Lower lobe of right lung (tissue), 2 donors: ENCODE measurements at regions not wholly inside any gene's neighbourhood (a gene's known extent, or its start where the extent isn't known, plus 50 kb on each side); places are given as distances from the start of the nearest gene placed in this dataset.

Source experiments
- ATAC-seq, 2 donors: fragments of 200-7000 bp; cut with Tn5 transposase; one replicate each; pipeline ENCODE4 v1.9.1; 2020 to 2022; ENCODE audit warnings: mild to moderate bottlenecking in 2 of 2, moderate library complexity in 2 of 2
- DNase-seq: peaks from one replicate; pipeline ENCODE4 v3.0.0-alpha.2; 2020
- H3K27ac ChIP-seq: fragments of 200-600 bp; one replicate; pipeline ENCODE4 v1.8.0; 2022
- H3K27me3 ChIP-seq: fragments of 200-600 bp; one replicate; pipeline ENCODE4 v1.8.0; 2022; ENCODE audit warnings: low read depth
- H3K36me3 ChIP-seq: fragments of 200-600 bp; one replicate; pipeline ENCODE4 v1.8.0; 2022; ENCODE audit warnings: mild to moderate bottlenecking
- H3K4me1 ChIP-seq: fragments of 200-600 bp; one replicate; pipeline ENCODE4 v1.8.0; 2022
- H3K4me3 ChIP-seq: fragments of 200-600 bp; one replicate; pipeline ENCODE4 v1.8.0; 2022; ENCODE audit warnings: mild to moderate bottlenecking
- H3K9me3 ChIP-seq: fragments of 200-600 bp; one replicate; pipeline ENCODE4 v1.8.0; 2022
- intact Hi-C: fragments of 100-400 bp; cut with DNase I; formaldehyde crosslinking; loops from one replicate; pipeline ENCODE4 v1.11.0; 2022
- TF ChIP-seq, protein P1 (sequence below): fragments of 200-600 bp; IDR thresholded peaks from one replicate; pipeline ENCODE4 v1.8.0; 2022; ENCODE audit warnings: antibody characterized with exemption, mild to moderate bottlenecking
- donor health status: DM: no; HTN: yes; CAD: no; lungs with severe emphysema.

DNA sequence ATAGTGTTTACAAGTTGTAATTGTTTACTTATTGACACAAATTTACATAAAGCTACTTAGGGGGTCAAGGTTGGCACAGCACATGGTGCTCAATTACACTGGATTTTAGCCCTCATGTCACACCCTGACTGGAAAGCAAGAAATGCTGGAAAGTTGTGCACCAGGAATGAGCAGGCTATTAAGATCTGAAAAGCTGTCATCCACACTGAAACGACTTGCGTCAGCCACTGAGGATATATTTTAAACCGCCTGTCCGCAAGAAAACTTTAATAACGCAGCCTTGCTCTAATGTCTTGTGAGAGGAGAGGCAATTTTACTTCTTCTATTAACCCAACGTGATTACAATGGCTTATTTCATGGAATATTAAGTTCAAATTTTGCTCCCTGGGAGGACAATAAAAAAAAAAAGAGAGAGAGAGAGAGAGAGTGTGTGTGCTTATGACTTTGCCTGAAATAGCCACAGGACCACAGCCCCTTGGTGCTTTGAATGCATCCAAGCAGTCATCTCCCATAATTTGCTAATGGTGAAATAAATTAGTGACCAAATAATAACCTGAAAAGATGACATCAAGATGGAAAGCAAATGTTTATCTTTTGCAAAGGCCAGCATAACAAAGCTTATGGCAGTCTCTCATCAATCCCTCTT lies 425.4 kb upstream of the PSMD7 start:
- Histone ChIP-seq H3K4me1 (no peaks in the 10 kb centered on the region), H3K27ac (no peak overlapping the region), H3K9me3 (no peaks in the 10 kb centered on the region), H3K36me3 (no peaks in the 10 kb centered on the region), H3K27me3 (no peaks in the 10 kb centered on the region), H3K4me3 (no peak overlapping the region)
- TF ChIP-seq, protein P1, sequence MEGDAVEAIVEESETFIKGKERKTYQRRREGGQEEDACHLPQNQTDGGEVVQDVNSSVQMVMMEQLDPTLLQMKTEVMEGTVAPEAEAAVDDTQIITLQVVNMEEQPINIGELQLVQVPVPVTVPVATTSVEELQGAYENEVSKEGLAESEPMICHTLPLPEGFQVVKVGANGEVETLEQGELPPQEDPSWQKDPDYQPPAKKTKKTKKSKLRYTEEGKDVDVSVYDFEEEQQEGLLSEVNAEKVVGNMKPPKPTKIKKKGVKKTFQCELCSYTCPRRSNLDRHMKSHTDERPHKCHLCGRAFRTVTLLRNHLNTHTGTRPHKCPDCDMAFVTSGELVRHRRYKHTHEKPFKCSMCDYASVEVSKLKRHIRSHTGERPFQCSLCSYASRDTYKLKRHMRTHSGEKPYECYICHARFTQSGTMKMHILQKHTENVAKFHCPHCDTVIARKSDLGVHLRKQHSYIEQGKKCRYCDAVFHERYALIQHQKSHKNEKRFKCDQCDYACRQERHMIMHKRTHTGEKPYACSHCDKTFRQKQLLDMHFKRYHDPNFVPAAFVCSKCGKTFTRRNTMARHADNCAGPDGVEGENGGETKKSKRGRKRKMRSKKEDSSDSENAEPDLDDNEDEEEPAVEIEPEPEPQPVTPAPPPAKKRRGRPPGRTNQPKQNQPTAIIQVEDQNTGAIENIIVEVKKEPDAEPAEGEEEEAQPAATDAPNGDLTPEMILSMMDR = no peak
- ATAC-seq = no peak
- DNase-seq = no peak
- intact Hi-C loops = no loop called here

DNA sequence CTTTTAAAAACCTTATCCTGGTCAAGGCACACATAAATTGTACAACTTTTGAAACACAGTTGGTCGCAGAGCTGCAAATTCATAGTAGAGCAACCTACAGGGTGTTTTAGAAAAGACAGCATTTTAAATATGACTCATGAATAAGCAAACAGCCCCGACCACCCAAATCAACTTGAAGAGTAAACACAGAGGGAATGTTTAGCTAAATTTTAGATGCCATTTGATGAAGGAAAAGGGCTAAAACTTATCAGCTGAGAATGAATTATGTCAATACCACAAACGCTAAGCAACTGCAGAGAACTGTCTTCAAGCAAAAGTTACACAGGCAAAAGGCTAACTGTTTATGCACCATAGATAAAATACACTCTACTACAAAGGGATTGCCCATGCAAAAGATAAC lies 427.5 kb upstream of the PSMD7 start:
- Histone ChIP-seq H3K27me3 (peaks cover 3% of the 10 kb centered on the region), H3K27ac (no peak overlapping the region), H3K4me3 (no peak overlapping the region), H3K36me3 (no peaks in the 10 kb centered on the region), H3K4me1 (no peaks in the 10 kb centered on the region), H3K9me3 (no peaks in the 10 kb centered on the region)
- DNase-seq = no peak
- no peak for ATAC-seq
- intact Hi-C loops = no loop called here
- TF ChIP-seq, protein P1 = no peak

DNA sequence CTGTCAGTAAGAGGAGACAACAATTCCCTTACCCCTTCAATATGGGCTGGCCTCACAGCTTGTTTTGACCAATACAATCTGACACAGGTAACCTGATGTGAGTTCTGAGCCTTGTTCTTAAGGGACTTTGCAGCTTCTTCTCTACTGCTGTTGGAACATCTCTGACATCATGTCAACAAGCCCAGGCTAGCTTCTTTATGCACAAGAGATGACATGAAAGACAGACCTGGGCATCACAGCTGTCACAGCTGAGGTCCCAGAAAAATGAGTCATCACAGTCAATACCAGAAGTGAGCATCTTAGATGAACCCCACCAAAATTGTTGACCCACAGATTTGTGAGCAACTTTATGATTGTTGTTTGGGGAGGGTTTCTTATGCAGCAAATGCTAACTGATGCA lies 431.7 kb upstream of the PSMD7 start:
- intact Hi-C loops = no loop called here

DNA sequence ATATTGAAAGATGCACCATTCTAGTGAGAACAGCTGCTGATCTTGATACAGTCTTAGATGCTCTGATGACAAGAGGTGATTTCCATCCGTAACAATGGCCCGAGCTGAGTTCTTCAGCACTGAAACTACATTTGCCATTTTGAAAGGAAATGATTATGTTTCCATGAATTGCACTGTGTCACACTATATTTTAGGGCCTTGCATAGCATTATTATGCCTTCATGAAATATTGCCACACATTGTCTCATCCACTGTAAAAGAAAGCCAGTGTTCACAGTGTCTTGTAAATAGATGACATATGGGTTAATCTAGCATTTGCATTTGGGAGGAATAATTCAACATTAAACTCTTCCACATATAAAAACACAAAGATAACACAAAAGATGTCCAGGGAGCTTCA lies 438.3 kb upstream of the PSMD7 start:
- TF ChIP-seq, protein P1 = no peak
- Histone ChIP-seq H3K36me3 (no peaks in the 10 kb centered on the region), H3K4me1 (no peaks in the 10 kb centered on the region), H3K27me3 (no peaks in the 10 kb centered on the region), H3K27ac (no peak overlapping the region), H3K9me3 (no peaks in the 10 kb centered on the region), H3K4me3 (no peak overlapping the region)
- ATAC-seq (no peak), DNase-seq (no peak)
- intact Hi-C loops = no loop called here

More for the DNA sequence above, 431.7 kb upstream of the PSMD7 start:
- H3K4me1 ChIP-seq = no peaks in the 10 kb centered on the region
- H3K36me3 ChIP-seq = no peaks in the 10 kb centered on the region
- ATAC-seq (no peak), DNase-seq (no peak)
- TF ChIP-seq, protein P1 = no peak
- peaks cover 5% of the 10 kb centered on the region for H3K27me3 ChIP-seq
- H3K9me3 ChIP-seq = no peaks in the 10 kb centered on the region
- no peak overlapping the region for H3K4me3 ChIP-seq
- H3K27ac ChIP-seq = no peak overlapping the region

DNA sequence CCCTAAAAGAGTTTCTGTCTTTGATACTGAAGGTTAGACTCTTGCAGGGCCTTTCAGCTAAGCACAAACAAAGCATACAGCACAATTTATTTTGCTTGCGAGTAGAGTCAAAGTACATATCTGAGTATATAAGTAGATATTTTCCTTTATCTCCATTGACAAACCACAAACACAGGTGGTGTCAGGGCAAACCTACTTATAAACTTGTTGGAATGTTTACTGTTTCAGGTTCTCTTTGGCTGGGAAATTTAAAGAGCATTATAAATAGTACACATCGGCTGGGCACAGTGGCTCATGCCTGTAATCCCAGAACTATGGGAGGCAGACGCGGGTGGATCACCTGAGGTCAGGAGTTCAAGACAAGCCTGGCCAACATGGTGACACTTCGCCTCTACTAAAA lies 442.6 kb upstream of the PSMD7 start:
- H3K9me3 ChIP-seq = no peaks in the 10 kb centered on the region
- no peaks in the 10 kb centered on the region for H3K4me1 ChIP-seq
- ATAC-seq (no peak), DNase-seq (no peak)
- H3K36me3 ChIP-seq = no peaks in the 10 kb centered on the region
- H3K27ac ChIP-seq = no peak overlapping the region
- intact Hi-C loops = no loop called here
- no peak overlapping the region for H3K4me3 ChIP-seq
- no peaks in the 10 kb centered on the region for H3K27me3 ChIP-seq
- TF ChIP-seq, protein P1 = no peak
